ENCODE measurements at regions not wholly inside any gene's neighbourhood (a gene's known extent, or its start where the extent isn't known, plus 50 kb on each side); places are given as distances from the start of the nearest gene placed in this dataset.

GRCh38 chr17:77872199-77872598 lies 86.3 kb upstream of the TNRC6C start:
- no peak for DNase-seq (ENCODE audit: low read depth in 2 of 2, low spot score in 1 of 2)

- no peak for DNase-seq (ENCODE audit: low read depth in 2 of 2, low spot score in 1 of 2)
Observed at GRCh38 chr17:77872714-77873499, 85.6 kb upstream of the TNRC6C start.

DNA sequence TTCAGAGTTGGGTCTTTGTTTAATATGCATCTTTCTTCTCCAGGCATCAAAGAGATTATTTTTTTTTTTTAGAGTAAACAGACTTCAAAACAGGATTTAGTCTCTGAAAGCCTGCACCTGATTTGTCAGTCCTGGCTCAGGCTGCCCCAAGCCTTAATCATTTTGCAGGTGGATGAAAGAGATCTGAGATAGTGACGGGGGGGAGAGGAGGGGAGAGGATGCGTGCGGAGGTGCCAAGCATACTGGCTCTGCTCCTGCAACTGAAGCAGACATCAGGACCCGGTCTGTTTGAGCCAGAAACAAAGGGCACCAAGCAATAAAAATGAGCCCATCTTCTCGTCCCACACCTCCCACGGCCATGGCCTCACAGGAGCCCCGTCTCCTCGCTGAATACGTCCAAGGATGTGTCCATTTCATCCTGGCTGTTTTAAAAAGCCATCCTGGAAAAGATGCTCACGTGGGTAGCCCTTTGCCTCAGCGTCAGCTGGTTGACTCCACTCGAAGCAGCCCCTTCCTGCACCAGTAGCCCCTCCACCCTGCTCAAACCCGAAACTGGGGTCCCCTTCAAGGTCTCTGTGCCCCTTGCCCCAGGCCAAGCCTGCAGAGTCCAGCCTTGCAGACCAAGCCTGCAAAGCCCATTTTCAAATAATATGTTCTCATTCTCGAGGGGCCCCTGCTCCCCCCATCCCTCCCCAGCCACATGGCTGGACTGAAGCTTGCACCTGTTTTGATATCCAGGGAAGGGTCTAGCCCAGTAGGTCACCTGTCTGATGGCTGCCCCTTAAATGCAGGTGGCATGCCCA lies 84.8 kb upstream of the TNRC6C start:
- no peak for DNase-seq (ENCODE audit: low read depth in 2 of 2, low spot score in 1 of 2)

GRCh38 chr17:77874303-77875050 lies 84.0 kb upstream of the TNRC6C start:
- no peak for DNase-seq (ENCODE audit: low read depth in 2 of 2, low spot score in 1 of 2)

DNA sequence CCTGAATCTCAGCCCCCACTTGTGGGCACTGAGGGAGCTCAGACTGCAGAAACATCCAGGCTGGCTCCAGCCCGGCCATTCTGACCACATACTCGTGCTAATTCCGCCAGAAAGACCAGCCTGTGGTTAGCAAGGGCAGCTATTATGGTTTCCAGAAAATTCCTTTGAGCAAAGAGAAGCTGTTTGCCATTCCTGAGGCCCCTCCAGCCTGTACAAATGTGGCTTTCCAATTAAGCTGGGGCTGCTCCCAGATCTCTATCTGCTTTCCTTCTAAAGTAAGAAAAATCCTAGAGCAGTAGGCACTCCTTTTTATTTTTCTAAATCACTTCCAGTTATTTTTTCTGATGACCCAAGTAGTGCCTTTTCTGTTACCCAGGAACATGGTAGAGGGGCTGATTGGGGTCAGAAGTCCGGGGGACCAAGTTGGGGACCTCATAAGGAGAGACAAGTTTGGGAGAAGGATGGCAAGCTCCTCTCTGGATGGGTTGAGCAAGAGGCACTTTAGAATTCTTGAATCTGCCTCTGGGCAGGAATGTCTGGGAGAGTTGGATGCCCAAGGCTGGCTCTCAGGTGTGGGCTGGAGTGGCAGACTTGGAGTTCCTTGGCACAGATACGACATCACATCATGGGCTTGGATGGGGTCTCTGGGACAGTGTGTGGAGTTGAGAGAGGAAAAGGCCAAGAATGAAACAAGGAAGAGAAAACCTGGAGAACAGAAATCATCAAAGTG lies 83.3 kb upstream of the TNRC6C start:
- no peak for DNase-seq (ENCODE audit: low read depth in 2 of 2, low spot score in 1 of 2)

DNA sequence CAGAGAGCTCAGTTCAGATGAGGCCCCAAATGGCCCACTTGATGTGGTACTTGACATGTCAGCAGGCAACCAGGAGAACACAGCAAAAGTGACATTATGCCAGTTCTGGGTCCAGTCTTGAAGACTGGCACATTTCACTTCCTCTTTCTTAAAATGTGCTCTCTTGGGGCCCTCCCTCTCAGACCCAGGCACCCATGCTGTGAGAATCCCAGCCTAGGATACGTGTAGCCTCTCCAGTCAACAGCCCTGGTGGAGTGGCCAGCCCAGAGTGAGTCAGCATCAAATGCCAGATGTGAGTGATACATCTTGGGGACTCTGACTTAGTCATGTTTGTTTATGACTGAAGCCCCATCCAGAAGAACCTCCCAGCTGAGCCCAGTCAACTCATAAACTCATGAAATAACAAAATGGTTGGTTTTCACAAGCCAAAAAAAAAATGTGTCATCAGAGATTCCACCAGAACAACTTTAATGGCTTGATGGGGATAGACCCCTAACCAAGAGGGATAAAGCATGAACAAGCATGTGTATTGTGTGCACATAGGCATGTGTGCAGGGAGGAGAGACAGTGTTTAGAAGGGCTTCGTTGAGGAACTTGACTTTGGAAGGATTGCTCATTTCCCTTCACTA lies 82.5 kb upstream of the TNRC6C start:
- DNase-seq (ENCODE audit: low read depth in 2 of 2, low spot score in 1 of 2), result no peak

- DNase-seq (ENCODE audit: low read depth in 2 of 2, low spot score in 1 of 2), result no peak
Observed at GRCh38 chr17:77877036-77877435, 81.5 kb upstream of the TNRC6C start.

DNA sequence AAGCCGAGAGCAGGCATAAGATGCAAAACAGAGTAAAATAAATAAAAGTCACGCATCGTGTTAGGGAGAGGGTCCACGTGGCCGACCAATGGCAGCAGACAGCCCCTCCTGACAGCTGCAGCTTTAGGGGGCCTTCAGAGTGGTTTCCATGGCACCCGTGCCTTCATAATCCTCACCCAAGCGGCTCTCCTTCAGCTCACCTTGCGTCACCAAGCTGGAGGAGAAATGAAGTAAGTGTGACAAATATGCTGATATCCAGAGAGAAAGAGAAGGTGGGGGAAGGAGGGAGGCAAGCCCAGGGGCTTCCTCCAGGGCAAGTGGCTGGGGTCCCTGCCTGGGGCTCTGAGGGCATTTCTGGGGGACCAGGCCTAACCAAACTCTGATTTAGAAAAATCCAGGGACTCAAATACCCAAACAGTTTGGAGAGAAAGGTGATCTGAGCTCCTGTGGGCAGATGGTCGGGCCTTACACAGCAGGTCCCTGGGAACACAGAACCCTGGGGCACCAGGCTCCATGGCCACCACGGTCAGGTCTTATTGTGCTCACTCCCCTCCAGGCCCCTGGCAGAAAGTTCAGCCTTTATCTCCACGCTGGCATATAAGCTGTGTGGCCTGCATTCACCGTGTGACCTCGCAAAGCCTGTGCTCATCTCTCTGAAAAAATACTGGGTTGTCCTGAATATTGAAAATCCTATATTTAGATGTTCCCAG lies 80.7 kb upstream of the TNRC6C start:
- no peak for DNase-seq (ENCODE audit: low read depth in 2 of 2, low spot score in 1 of 2)

DNA sequence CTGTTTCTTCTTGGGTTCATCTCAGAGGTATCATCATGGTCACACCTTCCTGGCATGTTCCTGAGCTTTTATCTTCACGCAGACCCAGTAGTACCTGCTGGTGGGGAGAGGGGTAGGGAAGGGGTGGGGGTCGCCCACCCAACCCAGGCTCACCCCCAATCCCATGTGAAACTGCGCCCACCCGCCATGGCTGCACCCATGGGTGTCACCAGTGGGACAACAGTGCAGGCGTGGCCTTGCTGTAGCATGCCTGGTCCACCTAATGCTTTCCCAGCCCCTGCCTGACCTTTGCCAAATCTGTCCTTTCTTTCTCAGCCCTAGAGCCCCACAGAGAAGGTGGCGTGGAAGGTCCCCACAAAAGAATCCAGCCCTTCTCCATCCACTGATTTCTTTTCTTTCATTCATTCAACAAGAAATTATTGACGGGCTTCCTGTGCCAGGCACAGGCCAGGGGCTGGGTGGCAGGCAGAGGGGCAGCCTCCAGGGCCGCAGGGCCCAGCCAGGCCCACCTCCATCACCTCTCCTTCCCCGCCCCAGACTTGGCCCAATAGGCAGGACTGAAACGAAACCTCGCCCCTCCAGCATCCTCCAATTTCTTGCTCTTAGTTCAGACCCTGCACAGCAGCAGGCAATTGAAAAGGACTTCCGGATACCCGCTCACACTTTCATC lies 79.1 kb upstream of the TNRC6C start:
- no peak for DNase-seq (ENCODE audit: low read depth in 2 of 2, low spot score in 1 of 2)

DNA sequence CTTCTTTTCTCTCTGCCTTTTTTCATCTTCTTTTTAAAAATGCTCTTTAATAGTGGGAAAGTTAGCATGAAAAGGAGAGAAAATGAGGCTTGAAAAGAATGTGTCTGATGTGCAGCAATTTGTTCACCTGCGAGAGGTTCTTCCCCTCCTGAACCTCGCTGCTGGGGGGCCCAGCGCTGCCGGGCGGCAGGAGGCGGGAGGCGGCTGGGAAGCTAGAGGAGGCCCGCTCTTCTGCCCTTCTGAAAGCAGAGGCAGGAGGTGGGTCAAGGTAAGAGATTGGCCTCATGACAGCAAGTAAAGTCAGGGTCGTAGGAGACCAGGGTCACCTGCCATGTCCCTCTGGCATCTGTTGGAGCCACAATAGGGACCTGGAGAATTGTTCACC lies 78.6 kb upstream of the TNRC6C start:
- no peak for DNase-seq (ENCODE audit: low read depth in 2 of 2, low spot score in 1 of 2)

DNA sequence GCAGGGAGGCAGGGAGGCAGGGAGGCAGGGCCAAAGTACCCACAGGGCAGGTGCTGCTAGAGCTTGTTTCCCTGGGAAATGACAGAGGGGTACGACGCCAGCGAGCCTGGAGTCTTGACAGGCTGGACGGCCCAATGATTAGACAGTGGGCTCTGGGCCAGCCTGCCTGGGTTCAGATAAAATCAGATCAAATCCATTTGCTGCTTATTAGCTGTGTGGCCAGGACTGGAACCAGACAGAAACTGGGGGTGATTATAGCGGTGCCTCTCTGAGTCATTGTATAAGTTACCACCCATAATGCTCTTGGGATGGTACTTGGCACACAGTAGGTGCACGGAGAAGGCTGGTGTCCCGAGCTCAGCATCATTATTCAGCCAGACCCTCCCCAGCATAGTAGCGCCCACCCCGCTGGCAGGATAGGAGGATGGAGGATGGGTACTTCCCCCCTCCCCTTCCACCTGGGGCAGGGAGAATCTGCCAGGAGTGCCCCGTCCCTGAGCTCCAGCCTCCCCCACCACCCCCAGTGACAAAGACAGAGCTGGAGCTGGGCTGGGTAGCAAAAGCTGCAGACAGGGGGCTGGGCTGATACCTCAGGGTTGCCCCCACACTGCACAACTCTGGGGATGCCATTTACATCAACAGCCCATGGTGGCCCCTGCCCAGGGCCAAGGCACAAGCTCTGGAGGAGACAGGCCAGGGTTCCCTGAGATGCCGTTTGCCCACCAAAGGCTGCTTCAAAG lies 77.6 kb upstream of the TNRC6C start:
- no peak for DNase-seq (ENCODE audit: low read depth in 2 of 2, low spot score in 1 of 2)

DNA sequence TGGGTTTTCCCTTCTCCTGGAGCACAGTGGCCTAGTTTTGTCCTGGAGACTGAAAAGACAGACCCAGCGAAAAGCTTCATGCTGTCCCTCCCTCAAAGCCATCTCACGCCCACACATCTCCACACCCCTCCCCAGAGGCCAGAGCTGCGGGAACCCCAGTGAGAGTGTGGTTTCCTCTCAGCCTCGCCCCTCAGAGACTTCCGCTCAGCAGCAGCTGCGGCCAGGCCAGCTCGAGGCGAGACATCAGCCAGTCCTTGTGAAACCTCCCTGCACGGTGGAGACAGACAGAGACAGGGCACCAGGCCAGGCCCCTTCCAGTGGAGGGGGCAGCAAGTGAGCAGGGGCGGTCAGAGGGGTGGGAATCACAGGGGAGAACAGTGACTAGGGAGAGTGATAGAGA lies 77.0 kb upstream of the TNRC6C start:
- peak in 1 of 2 donors; percentile 64 for DNase-seq (ENCODE audit: low read depth in 2 of 2, low spot score in 1 of 2)

DNA sequence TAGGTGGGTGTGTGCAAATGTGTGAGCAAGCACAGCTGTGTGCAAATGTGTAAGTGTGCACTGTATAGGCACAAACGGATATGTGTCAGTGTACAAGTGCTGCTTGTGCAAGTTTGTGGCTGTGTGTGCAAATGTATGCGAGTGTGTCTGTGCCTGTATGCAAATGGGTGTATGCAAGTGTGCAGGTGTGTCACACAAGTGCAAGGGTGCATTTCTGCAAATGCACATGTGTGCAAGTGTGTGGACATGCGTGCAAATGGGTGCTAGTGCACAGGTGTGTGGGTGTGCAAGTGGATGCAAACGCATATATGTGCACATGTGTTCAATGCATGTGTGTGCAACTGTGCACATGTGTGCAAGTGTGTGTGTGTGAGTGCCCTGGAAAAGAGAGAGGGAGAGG lies 76.5 kb upstream of the TNRC6C start:
- DNase-seq (ENCODE audit: low read depth in 2 of 2, low spot score in 1 of 2), result no peak

DNA sequence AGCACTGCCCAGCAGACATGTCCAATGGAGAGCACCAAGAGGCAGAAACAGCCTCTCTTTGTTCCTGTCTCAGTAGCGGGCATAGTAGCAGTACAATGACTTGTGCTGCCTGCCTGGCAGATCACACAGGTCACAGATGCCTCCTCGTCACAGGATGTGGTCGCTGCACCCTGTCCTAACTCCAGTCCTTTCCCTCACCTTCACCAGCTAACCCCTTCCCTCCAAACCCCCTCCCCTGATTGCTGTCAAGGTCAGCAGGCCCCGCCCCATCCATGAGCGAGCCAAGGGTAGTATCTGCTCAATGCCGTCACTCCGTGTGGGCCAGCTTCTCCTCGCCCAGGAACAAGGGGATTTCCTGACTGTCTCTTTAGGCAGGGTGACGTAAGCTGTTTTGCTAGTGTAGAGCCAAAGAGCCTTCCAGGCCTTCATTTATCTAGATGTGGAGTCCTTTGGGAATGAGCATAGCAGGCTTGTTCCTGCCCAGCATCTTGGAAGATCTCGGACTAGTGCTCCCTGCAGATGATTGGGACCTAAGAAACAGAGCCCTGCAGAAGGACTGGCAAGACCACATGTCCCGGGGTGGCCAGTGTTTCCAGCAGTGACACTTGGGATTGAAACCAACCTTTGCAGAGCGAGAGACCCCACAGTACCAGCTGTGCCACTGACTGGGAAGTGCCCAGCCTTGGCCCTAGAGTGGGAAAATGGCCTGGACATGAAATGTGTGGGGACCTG lies 75.9 kb upstream of the TNRC6C start:
- peak; percentile 33 to 65 for DNase-seq (ENCODE audit: low read depth in 2 of 2, low spot score in 1 of 2)

DNA sequence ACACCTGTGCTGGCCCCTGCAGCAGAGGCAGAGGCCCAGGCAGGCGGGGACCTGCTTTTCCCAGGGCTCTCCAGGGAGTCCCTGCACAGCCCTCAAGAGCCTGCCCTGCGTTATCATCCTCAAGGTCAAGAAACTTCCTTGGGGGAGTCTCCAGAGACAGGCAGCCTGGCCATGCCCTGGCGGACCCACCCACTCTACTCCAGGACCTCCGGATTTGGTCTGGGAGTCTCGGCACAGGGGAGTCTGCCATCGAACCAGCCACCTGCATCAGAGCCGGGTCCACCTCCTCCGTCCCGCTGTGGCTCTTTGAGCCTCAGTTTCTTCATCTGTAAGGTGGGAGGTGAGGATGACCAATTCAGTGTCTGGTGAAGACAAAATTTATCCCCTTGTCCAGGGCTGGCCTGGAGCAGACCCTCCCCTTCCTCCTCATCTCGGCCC lies 75.3 kb upstream of the TNRC6C start:
- no peak for DNase-seq (ENCODE audit: low read depth in 2 of 2, low spot score in 1 of 2)

GRCh38 chr17:77884019-77884418 lies 74.5 kb upstream of the TNRC6C start:
- no peak for DNase-seq (ENCODE audit: low read depth in 2 of 2, low spot score in 1 of 2)

- no peak for DNase-seq (ENCODE audit: low read depth in 2 of 2, low spot score in 1 of 2)
Observed at GRCh38 chr17:77884967-77885641, 73.4 kb upstream of the TNRC6C start.
